PC-3 (cell line): ENCODE measurements at regions not wholly inside any gene's neighbourhood (a gene's known extent, or its start where the extent isn't known, plus 50 kb on each side); places are given as distances from the start of the nearest gene placed in this dataset.

Source experiments
- CTCF ChIP-seq: fragments of 300-600 bp; sonication (generic); conservative IDR thresholded peaks from 2 replicates; pipeline ENCODE4 v1.5.1; 2017; ENCODE audit warnings: antibody characterized with exemption, low read depth, mild to moderate bottlenecking, low read length
- EZH2phosphoT487 ChIP-seq: fragments of 300-600 bp; sonication (generic); IDR thresholded peaks from 2 replicates; pipeline ENCODE4 v1.6.1; 2018; ENCODE audit warnings: mild to moderate bottlenecking, antibody characterized with exemption, low read length, borderline replicate concordance

GRCh38 chr6:111986651-111987050 lies 67.3 kb upstream of the CCN6 start:
- TF ChIP-seq EZH2phosphoT487 (no peak), CTCF (no peak)
